HUES6 (cell line): ENCODE measurements at regions not wholly inside any gene's neighbourhood (a gene's known extent, or its start where the extent isn't known, plus 50 kb on each side); places are given as distances from the start of the nearest gene placed in this dataset.

ENCODE experiments used
- H3K27ac ChIP-seq: 2 replicates; pipeline ENCODE4 v1.7.0; 2013; ENCODE audit warnings: low read depth, mild to moderate bottlenecking, low read length, inconsistent platforms
- H3K27me3 ChIP-seq: 2 replicates; pipeline ENCODE4 v1.6.1; 2013; ENCODE audit warnings: low read length; ENCODE audit not compliant: control insufficient read depth, insufficient read depth
- H3K36me3 ChIP-seq: 2 replicates; pipeline ENCODE4 v1.6.1; 2013; ENCODE audit warnings: low read length; ENCODE audit not compliant: control insufficient read depth, insufficient read depth
- H3K4me1 ChIP-seq: 2 replicates; pipeline ENCODE4 v1.6.1; 2013; ENCODE audit warnings: low read length; ENCODE audit not compliant: control insufficient read depth, insufficient read depth
- H3K4me3 ChIP-seq: 2 replicates; pipeline ENCODE4 v1.5.1; 2013; ENCODE audit warnings: low read depth, low read length
- H3K9ac ChIP-seq: one replicate; pipeline ENCODE4 v1.6.1; 2013; ENCODE audit warnings: mild to moderate bottlenecking, low read length
- H3K9me3 ChIP-seq: 2 replicates; pipeline ENCODE4 v1.6.1; 2013; ENCODE audit warnings: low read depth, low read length; ENCODE audit not compliant: control insufficient read depth, insufficient read depth

GRCh38 chr1:13899856-13900255 is 199.9 kb downstream of the PRDM2 start:
- H3K9me3 ChIP-seq, result no peaks in the 10 kb centered on the region
- no peak overlapping the region for H3K4me3 ChIP-seq
- H3K27me3 ChIP-seq, result peaks cover 86% of the 10 kb centered on the region
- no peak overlapping the region for H3K27ac ChIP-seq
- H3K4me1 ChIP-seq, result no peaks in the 10 kb centered on the region
- no peaks in the 10 kb centered on the region for H3K36me3 ChIP-seq
- H3K9ac ChIP-seq, result no peak overlapping the region

DNA sequence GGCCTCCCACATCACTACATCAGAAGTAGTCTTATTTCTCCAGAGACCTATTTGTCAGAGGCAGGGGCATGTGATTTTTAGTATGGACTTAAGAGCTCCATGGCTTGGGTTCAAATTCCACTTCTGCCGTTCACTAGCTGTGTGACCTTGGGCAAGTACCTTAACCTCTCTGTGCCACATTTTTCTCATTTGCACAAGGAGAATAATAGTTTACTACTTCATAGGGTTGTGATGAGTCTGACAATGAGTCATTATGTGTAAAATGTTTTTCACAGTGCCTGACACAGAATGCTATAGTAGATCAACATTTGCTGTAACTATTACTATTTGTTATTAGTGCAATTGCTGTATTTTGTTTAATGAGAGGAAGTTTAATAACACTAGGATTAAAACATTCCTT is 200.6 kb downstream of the PRDM2 start:
- H3K4me3 ChIP-seq, result no peak overlapping the region
- no peaks in the 10 kb centered on the region for H3K4me1 ChIP-seq
- no peak overlapping the region for H3K9ac ChIP-seq
- H3K36me3 ChIP-seq, result no peaks in the 10 kb centered on the region
- peaks cover 83% of the 10 kb centered on the region for H3K27me3 ChIP-seq
- no peaks in the 10 kb centered on the region for H3K9me3 ChIP-seq
- H3K27ac ChIP-seq, result no peak overlapping the region

- Histone ChIP-seq H3K36me3 (no peaks in the 10 kb centered on the region), H3K27me3 (peaks cover 83% of the 10 kb centered on the region), H3K4me1 (no peaks in the 10 kb centered on the region), H3K9ac (no peak overlapping the region), H3K9me3 (no peaks in the 10 kb centered on the region), H3K4me3 (no peak overlapping the region), H3K27ac (no peak overlapping the region)
Observed at GRCh38 chr1:13901039-13901438, 201.1 kb downstream of the PRDM2 start.

DNA sequence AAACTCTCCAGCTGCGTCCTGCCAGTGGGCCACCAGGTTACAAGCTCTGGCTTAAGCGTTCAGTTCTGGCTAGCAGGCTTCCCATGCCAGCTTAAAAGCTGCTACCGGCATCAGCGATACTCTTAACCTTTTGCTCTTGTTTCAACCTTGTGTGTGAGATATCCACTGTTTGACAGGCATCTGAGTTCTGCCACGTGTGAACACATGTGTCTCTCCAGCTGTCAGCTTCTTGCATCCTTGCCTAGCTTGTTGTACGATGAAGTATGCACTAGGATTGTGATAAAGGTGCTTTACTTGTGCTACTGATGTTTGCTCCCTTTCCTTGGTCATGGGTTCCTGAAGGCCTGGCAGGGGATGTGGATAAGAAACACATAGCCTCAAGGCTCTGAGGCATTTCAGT is 201.6 kb downstream of the PRDM2 start:
- Histone ChIP-seq H3K4me3 (no peak overlapping the region), H3K4me1 (no peaks in the 10 kb centered on the region), H3K9me3 (no peaks in the 10 kb centered on the region), H3K27ac (no peak overlapping the region), H3K9ac (no peak overlapping the region), H3K27me3 (peaks cover 83% of the 10 kb centered on the region), H3K36me3 (no peaks in the 10 kb centered on the region)

DNA sequence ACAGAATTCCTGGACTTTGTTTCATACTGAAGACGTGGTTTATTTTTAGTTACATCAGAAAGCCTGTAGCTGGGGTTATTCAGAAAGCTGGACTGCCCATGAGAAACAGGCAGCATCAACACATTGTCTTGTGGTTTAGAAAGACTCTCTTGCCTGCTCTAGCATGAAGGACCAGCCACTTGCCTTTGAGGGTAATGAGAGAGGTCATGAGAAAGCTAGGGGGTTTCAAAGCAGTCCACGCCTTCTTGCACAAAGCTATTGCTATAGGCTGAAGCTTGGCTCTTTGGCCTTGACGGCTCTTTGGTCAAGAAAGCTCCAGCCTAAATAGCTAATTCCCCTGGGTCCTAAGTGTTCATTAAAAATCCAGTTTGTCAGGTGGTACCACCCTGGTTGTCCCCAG is 208.1 kb downstream of the PRDM2 start:
- no peak overlapping the region for H3K9ac ChIP-seq
- no peaks in the 10 kb centered on the region for H3K9me3 ChIP-seq
- H3K4me1 ChIP-seq, result no peaks in the 10 kb centered on the region
- no peak overlapping the region for H3K27ac ChIP-seq
- H3K4me3 ChIP-seq, result no peak overlapping the region
- H3K36me3 ChIP-seq, result no peaks in the 10 kb centered on the region
- H3K27me3 ChIP-seq, result peaks cover 71% of the 10 kb centered on the region

- Histone ChIP-seq H3K27ac (no peak overlapping the region), H3K36me3 (no peaks in the 10 kb centered on the region), H3K4me3 (no peak overlapping the region), H3K9me3 (no peaks in the 10 kb centered on the region), H3K9ac (no peak overlapping the region), H3K4me1 (no peaks in the 10 kb centered on the region), H3K27me3 (peaks cover 54% of the 10 kb centered on the region; the same call in 1 of the 2 replicates)
Observed at GRCh38 chr1:13911697-13912619, 212.0 kb downstream of the PRDM2 start.

GRCh38 chr1:13913396-13913795 is 213.4 kb downstream of the PRDM2 start:
- H3K27me3 ChIP-seq, result peaks cover 47% of the 10 kb centered on the region; the same call in 1 of the 2 replicates
- no peak overlapping the region for H3K4me3 ChIP-seq
- H3K4me1 ChIP-seq, result no peaks in the 10 kb centered on the region
- H3K27ac ChIP-seq, result no peak overlapping the region
- no peak overlapping the region for H3K9ac ChIP-seq
- H3K9me3 ChIP-seq, result no peaks in the 10 kb centered on the region
- H3K36me3 ChIP-seq, result no peaks in the 10 kb centered on the region

DNA sequence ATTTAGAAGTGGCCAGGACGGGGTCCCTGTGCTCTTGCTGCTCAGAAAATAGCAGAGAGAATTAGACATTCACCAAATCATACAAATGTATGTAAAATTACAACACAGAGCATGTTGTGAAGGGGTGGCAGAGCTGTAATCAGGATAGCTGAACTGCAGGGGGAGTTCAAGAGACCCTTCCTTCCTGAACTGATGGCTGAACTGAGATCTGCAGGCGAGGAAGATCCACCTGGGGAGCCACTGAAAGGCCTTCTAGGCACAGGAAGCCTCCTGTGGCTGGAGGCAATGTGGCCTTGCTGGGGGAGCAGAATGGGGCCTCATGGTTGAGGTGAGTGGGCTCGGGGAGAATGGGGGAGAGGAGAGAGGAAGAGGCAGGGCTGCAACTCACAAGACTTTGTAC is 216.5 kb downstream of the PRDM2 start:
- H3K27ac ChIP-seq, result no peak overlapping the region
- peaks cover 6% of the 10 kb centered on the region; the same call in 1 of the 2 replicates for H3K9me3 ChIP-seq
- H3K9ac ChIP-seq, result no peak overlapping the region
- no peaks in the 10 kb centered on the region for H3K4me1 ChIP-seq
- no peak overlapping the region for H3K4me3 ChIP-seq
- H3K27me3 ChIP-seq, result peaks cover 26% of the 10 kb centered on the region; the same call in 1 of the 2 replicates
- no peaks in the 10 kb centered on the region for H3K36me3 ChIP-seq

DNA sequence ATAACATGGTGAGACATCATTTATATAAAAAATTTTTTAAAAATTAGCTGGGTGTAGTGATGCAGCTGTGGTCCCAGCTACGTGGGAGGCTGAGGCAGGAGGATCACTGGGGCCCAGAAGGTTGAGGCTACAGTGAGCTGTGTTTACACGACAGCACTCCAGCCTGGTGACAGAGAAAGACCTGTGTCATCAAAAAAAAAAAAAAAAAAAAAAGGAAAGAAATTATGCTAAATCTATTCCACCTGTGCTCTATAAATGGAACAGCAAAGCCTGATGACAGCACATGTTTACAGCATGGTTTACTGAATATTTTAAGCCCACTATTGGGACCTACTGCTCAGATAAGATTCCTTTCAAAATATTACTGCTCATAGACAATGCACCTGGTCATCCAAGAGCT is 217.6 kb downstream of the PRDM2 start:
- H3K27ac ChIP-seq, result no peak overlapping the region
- no peak overlapping the region for H3K9ac ChIP-seq
- H3K4me1 ChIP-seq, result no peaks in the 10 kb centered on the region
- no peaks in the 10 kb centered on the region for H3K36me3 ChIP-seq
- H3K9me3 ChIP-seq, result peaks cover 6% of the 10 kb centered on the region; the same call in 1 of the 2 replicates
- peaks cover 26% of the 10 kb centered on the region; the same call in 1 of the 2 replicates for H3K27me3 ChIP-seq
- H3K4me3 ChIP-seq, result no peak overlapping the region

GRCh38 chr1:13918862-13919261 is 218.9 kb downstream of the PRDM2 start:
- Histone ChIP-seq H3K36me3 (no peaks in the 10 kb centered on the region), H3K9ac (no peak overlapping the region), H3K27me3 (peaks cover 21% of the 10 kb centered on the region), H3K27ac (no peak overlapping the region), H3K4me3 (no peak overlapping the region), H3K9me3 (peaks cover 6% of the 10 kb centered on the region; the same call in 1 of the 2 replicates), H3K4me1 (no peaks in the 10 kb centered on the region)

DNA sequence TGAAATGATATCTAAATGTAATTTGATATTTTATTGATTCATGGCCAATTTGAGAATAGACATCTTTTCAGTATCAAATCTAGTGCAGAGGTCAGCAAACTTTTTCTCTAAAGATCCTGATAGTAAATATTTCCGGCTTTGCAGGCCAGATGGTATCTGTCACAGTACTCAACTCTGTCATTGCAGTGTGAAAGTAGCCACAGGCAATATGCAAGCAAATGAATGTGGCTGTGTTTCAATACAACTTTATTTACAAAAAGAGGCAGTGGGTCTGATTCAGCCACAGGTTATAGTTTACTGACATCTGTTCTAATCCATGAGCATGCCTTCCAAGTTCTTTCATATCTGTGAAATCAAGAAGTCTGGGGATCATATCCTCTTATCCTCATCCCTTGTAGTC is 221.2 kb downstream of the PRDM2 start:
- peaks cover 20% of the 10 kb centered on the region for H3K27me3 ChIP-seq
- no peaks in the 10 kb centered on the region for H3K36me3 ChIP-seq
- H3K27ac ChIP-seq, result no peak overlapping the region
- H3K4me1 ChIP-seq, result no peaks in the 10 kb centered on the region
- no peak overlapping the region for H3K4me3 ChIP-seq
- H3K9ac ChIP-seq, result no peak overlapping the region
- H3K9me3 ChIP-seq, result peaks cover 6% of the 10 kb centered on the region; the same call in 1 of the 2 replicates
